ENCODE measurements at regions not wholly inside any gene's neighbourhood (a gene's known extent, or its start where the extent isn't known, plus 50 kb on each side); places are given as distances from the start of the nearest gene placed in this dataset.

DNA sequence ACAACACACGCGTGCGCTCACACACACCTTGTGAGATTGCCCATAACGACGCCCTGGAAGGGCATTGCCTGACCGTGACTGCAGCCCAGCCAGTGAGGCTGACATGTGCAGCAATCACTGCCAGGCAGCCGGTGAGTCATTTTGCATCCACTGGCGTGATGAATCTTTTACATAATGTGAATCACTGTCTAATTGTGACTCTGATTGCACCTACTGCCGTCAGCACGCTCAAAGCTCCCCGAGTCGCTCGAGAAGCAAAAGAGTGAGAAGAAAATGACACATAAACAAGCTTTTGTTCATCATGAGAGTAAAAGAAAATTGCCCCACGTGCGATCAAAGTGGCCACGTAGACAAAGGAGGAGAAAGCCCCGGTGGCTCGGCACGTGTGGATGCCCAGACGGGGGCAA is 117.4 kb upstream of the PFKP start:
- TF ChIP-seq FOXM1 (IDR thresholded peaks at IDR 0.05; ENCODE audit: borderline replicate concordance) (no peak), SP1 (IDR thresholded peaks at IDR 0.05) (no peak), BHLHE40 (IDR thresholded peaks at IDR 0.05; ENCODE audit: borderline replicate concordance) (no peak), FOXA1 (IDR thresholded peaks at IDR 0.05) (no peak), FOXK2 (IDR thresholded peaks at IDR 0.05) (no peak)
